NCI-H1092 (cell line): ENCODE measurements at regions not wholly inside any gene's neighbourhood (a gene's known extent, or its start where the extent isn't known, plus 50 kb on each side); places are given as distances from the start of the nearest gene placed in this dataset.

Experiments used
- DNase-seq: peaks from one replicate; lab custom pipeline; 2025; lab: John Stamatoyannopoulos, UW

GRCh38 chr17:65444049-65444448 lies 117.4 kb downstream of the AXIN2 start:
- DNase-seq, result no peak

GRCh38 chr17:65442691-65443090 lies 118.8 kb downstream of the AXIN2 start:
- no peak for DNase-seq

GRCh38 chr17:65442250-65442649 lies 119.2 kb downstream of the AXIN2 start:
- no peak for DNase-seq

GRCh38 chr17:65441053-65441605 lies 120.3 kb downstream of the AXIN2 start:
- no peak for DNase-seq

- DNase-seq, result no peak
These were observed 122.6 kb downstream of the AXIN2 start for GRCh38 chr17:65438708-65439294.

GRCh38 chr17:65438173-65438572 lies 123.3 kb downstream of the AXIN2 start:
- DNase-seq, result no peak

GRCh38 chr17:65436871-65437270 lies 124.6 kb downstream of the AXIN2 start:
- DNase-seq, result no peak

GRCh38 chr17:65434878-65435277 lies 126.6 kb downstream of the AXIN2 start:
- DNase-seq, result no peak

- no peak for DNase-seq
These were observed 127.2 kb downstream of the AXIN2 start for GRCh38 chr17:65434251-65434650.

GRCh38 chr17:65433592-65433991 lies 127.9 kb downstream of the AXIN2 start:
- DNase-seq, result no peak

GRCh38 chr17:65433157-65433556 lies 128.3 kb downstream of the AXIN2 start:
- no peak for DNase-seq

GRCh38 chr17:65431116-65431515 lies 130.3 kb downstream of the AXIN2 start:
- DNase-seq, result no peak

GRCh38 chr17:65430209-65430833 lies 131.1 kb downstream of the AXIN2 start:
- no peak for DNase-seq

- DNase-seq, result no peak
These were observed 137.9 kb downstream of the AXIN2 start for GRCh38 chr17:65423346-65424140.

GRCh38 chr17:65418622-65419021 lies 142.8 kb downstream of the AXIN2 start:
- peak; percentile 7 for DNase-seq

GRCh38 chr17:65417406-65418221 lies 143.8 kb downstream of the AXIN2 start:
- no peak for DNase-seq

GRCh38 chr17:65415991-65416390 lies 145.5 kb downstream of the AXIN2 start:
- DNase-seq, result no peak

GRCh38 chr17:65413390-65413789 lies 148.1 kb downstream of the AXIN2 start:
- no peak for DNase-seq

- DNase-seq, result no peak
These were observed 152.1 kb downstream of the AXIN2 start for GRCh38 chr17:65409381-65409780.

- DNase-seq, result no peak
These were observed 153.4 kb downstream of the AXIN2 start for GRCh38 chr17:65408050-65408449.

- no peak for DNase-seq
These were observed 154.4 kb downstream of the AXIN2 start for GRCh38 chr17:65407017-65407416.

- DNase-seq, result no peak
These were observed 154.9 kb downstream of the AXIN2 start for GRCh38 chr17:65406552-65406951.
